ENCODE measurements at regions not wholly inside any gene's neighbourhood (a gene's known extent, or its start where the extent isn't known, plus 50 kb on each side); places are given as distances from the start of the nearest gene placed in this dataset.

DNA sequence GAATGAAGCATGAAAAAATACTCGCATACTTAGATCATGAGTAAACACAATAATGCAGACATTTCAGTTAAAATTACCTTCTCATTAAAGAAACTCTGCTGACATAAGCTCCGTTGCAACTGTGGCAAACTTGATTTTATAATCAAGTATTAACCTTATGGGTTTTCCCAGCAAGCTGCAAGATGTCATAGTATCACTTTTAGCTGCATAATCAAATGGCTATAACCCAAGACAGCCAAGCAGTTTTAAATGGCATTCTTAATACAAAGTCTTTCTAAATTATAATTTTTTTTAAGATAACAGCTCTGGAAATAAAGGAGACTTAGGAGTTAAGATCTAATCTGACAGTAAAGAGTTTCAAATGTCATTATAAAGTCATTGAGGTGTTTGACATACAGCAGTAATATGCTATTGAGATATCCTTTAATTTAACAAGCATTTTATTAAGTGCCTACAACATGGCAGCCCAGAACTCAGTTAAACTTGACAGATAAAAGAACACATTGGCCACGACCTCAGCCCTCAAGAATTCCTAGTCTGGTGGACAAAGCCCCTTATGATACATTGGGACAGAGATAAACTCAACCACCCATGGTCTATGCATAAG, 163.1 kb upstream of the FAT3 start:
- no peak overlapping the region for H3K4me3 ChIP-seq
- H3K4me2 ChIP-seq, result no peak overlapping the region
- H3K4me1 ChIP-seq (ENCODE audit: insufficient read depth), result peaks cover 1% of the 10 kb centered on the region
- H3K27me3 ChIP-seq, result no peaks in the 10 kb centered on the region
- no peak overlapping the region for H2AFZ ChIP-seq
- 62% methylated on average over 3 of the region's 3 CpGs for WGBS (ENCODE audit: low lambda C conversion rate, missing lambda C conversion rate)
- no peak for TF ChIP-seq CTCF (IDR thresholded peaks at IDR 0.05; ENCODE audit: poor library complexity)
- no peak for TF ChIP-seq EZH2phosphoT487 (IDR thresholded peaks at IDR 0.05; ENCODE audit: low read depth, severe bottlenecking, unreplicated experiment)
- TF ChIP-seq EZH2 (IDR thresholded peaks at IDR 0.05; ENCODE audit: borderline replicate concordance), result no peak
- H3K36me3 ChIP-seq (replicated peaks; ENCODE audit: insufficient read depth, low read depth), result no peaks in the 10 kb centered on the region
- no peaks in the 10 kb centered on the region for H3K9me3 ChIP-seq (ENCODE audit: low read depth)
- H4K20me1 ChIP-seq (ENCODE audit: insufficient read depth, poor library complexity, severe bottlenecking), result no peaks in the 10 kb centered on the region
- no peak overlapping the region for H3K27ac ChIP-seq
- DNase-seq (ENCODE audit: low spot score), result no peak
- no peaks in the 10 kb centered on the region for H3K79me2 ChIP-seq
- no peaks in the 10 kb centered on the region for H3K9me2 ChIP-seq (replicated peaks; ENCODE audit: insufficient read depth)

DNA sequence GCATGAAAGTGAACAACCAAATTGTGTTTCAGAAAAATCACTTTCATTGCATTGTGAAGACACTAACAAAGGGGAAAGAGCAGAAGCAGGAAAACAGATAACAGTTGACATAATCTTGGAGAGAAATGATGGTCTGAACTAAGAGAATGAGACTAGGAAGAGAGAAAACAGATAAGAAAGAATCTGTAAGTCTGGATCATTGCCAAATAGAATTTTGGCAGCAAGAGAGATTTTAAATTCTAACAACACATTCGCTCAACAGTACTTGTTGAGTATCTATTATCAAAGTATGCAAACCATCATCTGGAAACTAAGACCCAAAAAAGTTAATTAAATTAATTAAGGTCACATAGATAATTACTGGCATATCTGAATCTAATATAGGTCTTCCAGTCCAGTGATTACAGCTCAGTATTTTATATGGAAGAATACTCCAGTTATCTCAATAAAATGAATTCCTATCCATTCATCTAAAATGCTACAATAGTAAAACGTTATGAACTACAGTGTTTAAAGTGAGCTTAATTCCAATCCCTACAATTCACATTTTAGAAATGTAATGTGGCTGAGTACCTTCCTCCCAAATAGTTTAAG, 166.7 kb upstream of the FAT3 start:
- no peak overlapping the region for H3K27ac ChIP-seq
- H3K4me1 ChIP-seq (ENCODE audit: insufficient read depth), result no peaks in the 10 kb centered on the region
- no peaks in the 10 kb centered on the region for H4K20me1 ChIP-seq (ENCODE audit: insufficient read depth, poor library complexity, severe bottlenecking)
- no peak for DNase-seq (ENCODE audit: low spot score)
- no peak overlapping the region for H3K4me3 ChIP-seq
- H3K27me3 ChIP-seq, result no peaks in the 10 kb centered on the region
- no peak for TF ChIP-seq EZH2 (IDR thresholded peaks at IDR 0.05; ENCODE audit: borderline replicate concordance)
- TF ChIP-seq EZH2phosphoT487 (IDR thresholded peaks at IDR 0.05; ENCODE audit: low read depth, severe bottlenecking, unreplicated experiment), result no peak
- TF ChIP-seq CTCF (IDR thresholded peaks at IDR 0.05; ENCODE audit: poor library complexity), result no peak
- H2AFZ ChIP-seq, result no peak overlapping the region
- H3K9me2 ChIP-seq (replicated peaks; ENCODE audit: insufficient read depth), result no peaks in the 10 kb centered on the region
- H3K9me3 ChIP-seq (ENCODE audit: low read depth), result no peaks in the 10 kb centered on the region
- H3K36me3 ChIP-seq (replicated peaks; ENCODE audit: insufficient read depth, low read depth), result no peaks in the 10 kb centered on the region
- no peaks in the 10 kb centered on the region for H3K79me2 ChIP-seq
- WGBS (ENCODE audit: low lambda C conversion rate, missing lambda C conversion rate), result 67% methylated on average over 2 of the region's 2 CpGs
- H3K4me2 ChIP-seq, result no peak overlapping the region

DNA sequence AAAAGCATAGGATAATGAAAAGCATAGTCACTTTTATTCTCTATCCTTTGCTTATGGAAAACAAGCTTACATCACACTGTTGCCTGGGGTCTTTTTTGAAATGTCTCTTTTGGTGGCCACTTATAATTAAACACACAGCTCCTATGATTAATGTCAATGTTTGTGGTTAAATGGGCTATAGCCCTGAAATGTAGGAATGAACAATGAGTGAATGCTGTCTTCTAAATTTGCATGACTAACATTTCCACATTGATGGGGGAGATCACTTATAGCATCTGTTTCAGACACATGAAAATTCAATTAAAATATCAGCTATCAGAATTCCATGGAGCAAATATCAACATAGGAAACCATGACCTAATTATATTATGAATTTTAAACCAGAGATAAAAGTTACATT, 171.4 kb upstream of the FAT3 start:
- Histone ChIP-seq H3K4me2 (no peak overlapping the region), H3K4me3 (no peak overlapping the region), H3K36me3 (replicated peaks; ENCODE audit: insufficient read depth, low read depth) (no peaks in the 10 kb centered on the region), H3K9me3 (ENCODE audit: low read depth) (no peaks in the 10 kb centered on the region), H2AFZ (no peak overlapping the region), H3K27ac (no peak overlapping the region), H3K9me2 (replicated peaks; ENCODE audit: insufficient read depth) (no peaks in the 10 kb centered on the region), H4K20me1 (ENCODE audit: insufficient read depth, poor library complexity, severe bottlenecking) (no peaks in the 10 kb centered on the region), H3K79me2 (no peaks in the 10 kb centered on the region), H3K4me1 (ENCODE audit: insufficient read depth) (no peaks in the 10 kb centered on the region), H3K27me3 (no peaks in the 10 kb centered on the region)
- DNase-seq (ENCODE audit: low spot score), result no peak
- TF ChIP-seq EZH2phosphoT487 (IDR thresholded peaks at IDR 0.05; ENCODE audit: low read depth, severe bottlenecking, unreplicated experiment) (no peak), CTCF (IDR thresholded peaks at IDR 0.05; ENCODE audit: poor library complexity) (no peak), EZH2 (IDR thresholded peaks at IDR 0.05; ENCODE audit: borderline replicate concordance) (no peak)

All from hepatocyte (in vitro differentiated cells).